CD4-positive, alpha-beta T cell treated with Interleukin-21 for 1 hour (primary cell): ENCODE measurements at regions not wholly inside any gene's neighbourhood (a gene's known extent, or its start where the extent isn't known, plus 50 kb on each side); places are given as distances from the start of the nearest gene placed in this dataset.

Experiments
- DNase-seq: peaks from one replicate; pipeline ENCODE4 v3.0.0-alpha.2; 2020

DNA sequence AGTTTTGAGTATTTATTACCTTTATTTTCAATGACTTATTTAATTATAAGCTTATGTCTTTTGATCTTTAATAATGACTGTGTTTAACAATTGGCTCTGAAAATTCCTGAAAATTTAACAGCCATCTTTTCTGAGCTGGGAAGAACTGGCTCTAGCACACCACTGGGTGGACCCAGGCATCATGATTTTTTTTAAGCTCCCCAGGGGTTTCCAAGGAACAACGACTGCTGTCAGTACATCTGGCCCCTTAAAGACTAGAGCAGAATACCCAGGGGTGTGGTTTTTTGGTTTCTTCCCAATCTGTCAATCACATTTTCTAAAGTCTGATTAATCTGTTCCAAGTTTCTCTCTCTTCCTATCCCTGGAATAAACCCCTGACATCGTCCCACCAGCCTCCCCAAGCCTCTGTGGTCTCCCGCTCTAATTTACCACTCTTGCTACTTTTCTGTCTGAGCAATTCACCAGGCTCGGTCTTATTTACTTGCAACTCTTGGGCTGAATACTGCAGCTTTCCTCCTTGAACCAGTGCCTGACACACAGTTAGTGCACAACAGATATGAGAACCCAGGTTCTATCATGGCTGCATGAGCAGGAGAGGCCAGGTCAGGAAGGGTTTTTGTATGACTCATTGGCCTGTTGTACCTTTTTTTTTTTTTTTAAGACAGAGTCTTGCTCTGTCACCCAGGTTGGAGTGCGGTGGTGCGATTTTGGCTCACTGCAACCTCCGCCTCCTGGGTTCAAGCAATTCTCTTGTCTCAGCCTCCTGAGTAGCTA, 321.9 kb downstream of the ZSWIM6 start:
- no peak for DNase-seq

DNA sequence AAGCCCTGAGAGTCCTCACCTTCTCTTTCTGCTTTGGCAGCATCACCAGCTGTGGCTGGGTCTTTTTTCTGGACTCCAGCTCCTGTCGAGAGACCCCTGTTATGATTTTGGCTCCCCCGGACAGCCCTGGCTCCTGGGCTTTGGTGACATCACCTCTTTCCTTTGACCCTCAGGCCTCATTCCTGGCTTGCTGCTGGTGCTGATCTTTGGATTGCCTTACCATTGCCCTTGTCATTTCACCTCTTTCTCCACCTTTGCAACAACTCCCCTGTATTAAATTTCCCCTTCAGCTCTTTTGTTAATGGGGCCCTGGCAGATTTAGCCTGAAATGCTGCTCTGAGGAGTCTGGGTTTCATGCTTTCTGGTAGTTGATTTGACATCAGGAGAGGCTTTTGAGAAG, 322.8 kb downstream of the ZSWIM6 start:
- no peak for DNase-seq

DNA sequence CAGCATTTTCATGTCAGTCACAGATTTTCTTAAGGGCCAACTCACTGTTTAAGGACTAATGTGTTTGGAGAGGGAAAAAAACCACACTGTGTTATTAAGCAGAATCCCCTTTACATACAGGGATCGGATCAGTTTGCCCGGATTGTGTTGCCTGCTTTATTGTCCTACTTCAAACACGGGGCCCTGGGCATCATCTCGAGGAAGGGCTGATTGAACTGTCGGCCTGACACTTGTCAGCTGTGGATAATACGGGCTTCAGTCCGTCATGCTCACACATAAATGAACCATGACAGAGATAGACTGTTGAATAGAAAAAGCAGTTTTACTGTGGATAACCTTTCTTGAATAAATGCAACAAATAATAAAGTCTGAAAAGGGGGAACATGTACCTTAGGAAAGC, 325.0 kb downstream of the ZSWIM6 start:
- DNase-seq: no peak

DNA sequence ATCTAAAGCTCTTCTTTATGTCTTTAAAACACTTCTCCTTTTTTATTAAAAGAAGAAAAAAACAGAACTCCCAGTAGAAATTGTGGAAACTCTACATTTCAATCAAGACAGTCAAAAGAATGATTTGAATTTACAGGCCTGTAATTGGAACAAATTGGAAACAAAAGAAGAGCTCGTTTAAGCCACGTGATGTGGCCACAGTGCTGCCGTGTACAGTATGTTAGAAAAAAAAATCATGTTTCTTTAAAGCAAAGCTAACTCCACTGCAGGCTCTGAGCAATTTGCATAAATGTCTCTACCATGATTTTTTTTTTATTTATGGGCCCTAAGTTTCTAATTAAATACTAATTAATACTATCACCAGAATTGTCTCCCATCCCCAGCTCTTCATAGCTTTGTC, 325.6 kb downstream of the ZSWIM6 start:
- DNase-seq: no peak

DNA sequence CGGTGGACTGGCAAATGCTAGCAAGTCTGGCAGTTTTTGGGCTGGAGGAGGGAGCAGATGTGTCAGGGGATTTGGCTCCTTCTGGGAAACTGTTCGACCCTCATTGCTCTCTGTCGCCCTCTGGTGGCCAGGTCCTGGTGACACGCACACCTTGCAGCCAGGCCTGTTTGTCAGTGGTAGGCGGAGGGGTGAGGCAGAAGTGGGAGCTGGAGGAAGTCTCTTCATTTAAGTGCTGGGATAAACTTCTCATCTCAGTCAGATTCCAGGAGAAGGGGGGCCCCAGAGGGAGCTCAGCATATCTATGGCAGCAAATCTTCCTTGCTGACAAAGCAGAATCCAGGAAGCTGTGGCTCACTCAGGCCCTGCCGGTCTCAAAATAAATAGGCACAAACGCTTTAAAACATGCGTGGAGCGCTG, 326.5 kb downstream of the ZSWIM6 start:
- peak; percentile 69 for DNase-seq

DNA sequence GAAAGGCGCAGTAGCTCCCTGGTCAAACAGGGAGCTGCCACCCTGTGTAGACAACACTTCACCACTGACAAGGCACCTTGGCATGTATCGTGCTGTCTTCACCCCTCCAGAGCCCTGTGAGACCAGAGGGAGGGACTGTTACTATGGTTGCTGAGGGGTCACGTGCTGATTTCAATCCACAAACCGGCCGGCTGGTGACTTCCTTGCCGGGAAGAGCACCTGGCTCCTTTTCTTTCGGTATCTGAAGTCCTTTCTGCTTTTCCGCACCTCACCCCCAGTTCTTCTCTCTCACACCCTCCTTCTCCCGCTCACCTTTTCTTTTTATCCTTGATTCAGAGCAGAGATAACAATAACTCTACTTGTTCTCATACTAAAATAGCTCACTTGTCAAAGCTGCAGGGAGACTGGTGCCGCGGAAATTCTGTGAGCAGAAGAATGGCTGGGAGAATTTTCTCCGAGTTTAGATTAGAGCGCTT, 327.2 kb downstream of the ZSWIM6 start:
- DNase-seq: no peak

DNA sequence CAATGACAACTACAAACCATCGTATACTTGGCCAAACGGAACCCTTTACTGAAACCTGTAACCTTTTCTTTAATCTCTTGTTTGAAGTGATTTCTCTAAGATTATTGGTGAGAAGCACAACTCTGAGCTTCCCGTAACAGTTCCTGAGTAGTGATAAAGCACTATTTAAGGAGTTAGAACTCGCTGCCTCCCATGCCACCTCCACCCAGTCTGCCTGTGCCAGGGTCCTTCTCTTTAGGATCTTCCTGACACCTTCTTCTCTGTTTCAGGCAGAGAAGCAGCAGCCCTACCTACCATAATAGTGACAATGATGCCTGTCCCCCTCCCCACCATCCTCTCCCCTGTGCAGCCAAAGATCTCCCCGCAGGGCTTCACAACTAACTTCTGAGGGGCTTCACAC, 330.6 kb downstream of the ZSWIM6 start:
- no peak for DNase-seq

DNA sequence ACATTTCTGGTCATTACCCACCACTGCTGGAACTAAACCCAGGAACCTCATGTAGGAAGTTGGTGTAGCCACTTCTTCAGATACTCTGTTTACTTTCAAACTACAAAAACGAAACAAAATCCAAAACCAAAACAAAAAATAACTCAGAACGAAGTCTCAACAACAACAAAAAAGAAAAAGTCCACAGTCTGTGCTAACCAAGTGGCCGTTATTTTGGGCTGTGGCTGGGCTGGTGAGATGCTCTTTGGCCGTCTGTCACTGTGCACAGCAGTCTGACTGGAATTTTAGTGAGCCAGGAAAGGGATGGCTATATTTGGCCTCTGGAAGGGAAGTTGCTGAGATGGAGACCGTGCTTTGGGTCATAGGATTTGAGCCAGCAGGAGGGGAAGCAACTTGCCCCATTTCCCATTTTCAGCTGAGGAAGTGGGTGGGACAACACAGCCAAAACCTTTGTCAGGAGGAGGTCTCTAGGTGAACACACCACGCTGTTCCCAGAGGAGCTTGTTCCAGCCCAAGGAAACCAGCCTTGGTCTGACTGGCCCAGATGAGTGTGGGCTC, 334.1 kb downstream of the ZSWIM6 start:
- no peak for DNase-seq

DNA sequence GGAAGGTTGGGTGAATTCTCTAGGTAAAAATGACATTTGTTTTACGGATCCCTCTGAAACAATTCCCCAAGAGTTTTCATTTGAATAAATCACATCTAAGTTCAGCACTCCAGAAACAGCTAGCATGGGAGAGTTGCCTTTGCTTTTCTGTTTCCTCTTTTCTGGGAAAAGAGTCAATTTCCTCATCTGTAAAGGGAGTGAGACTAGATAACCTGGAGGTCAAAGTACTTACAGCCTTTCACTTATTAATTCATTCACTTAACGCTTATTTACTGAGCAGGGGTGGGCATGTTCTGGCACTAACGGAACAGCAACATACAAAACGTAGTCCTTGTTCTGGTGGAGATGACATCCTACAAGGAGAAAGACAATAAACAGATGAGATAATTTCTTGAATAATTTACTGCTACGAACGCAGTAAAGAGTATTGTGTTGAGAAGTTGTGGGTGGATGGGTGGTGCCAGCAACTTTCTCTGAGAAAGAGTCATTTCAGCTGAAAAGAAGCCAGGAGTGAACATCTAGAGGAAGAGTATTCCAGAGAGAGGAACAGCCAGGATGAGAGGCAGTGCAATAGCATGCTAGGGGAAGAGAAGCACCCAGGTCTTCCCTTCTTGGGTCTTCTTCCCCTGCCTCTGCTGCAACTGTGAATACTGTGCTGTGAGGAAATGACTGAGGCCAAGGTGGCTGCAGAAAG, 335.6 kb downstream of the ZSWIM6 start:
- no peak for DNase-seq

DNA sequence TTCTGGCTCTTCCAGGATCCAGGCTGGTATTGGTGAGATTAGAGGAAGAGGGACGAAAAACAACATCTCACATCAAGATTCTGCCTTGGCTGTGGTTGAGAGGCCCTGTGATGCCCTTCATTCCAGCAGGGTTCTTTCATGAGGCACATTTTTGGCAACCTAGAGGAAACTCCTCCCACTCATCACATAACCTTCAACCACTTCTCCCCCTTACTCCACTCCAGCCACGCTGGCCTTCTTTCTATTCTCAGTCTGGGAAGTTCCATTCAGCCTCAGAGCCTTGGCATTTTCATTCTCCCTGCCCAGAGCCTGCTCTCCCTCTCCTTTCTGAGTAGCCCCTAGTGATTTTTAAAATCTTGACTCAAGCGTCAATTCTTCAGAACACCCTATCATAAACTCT, 337.5 kb downstream of the ZSWIM6 start:
- no peak for DNase-seq

DNA sequence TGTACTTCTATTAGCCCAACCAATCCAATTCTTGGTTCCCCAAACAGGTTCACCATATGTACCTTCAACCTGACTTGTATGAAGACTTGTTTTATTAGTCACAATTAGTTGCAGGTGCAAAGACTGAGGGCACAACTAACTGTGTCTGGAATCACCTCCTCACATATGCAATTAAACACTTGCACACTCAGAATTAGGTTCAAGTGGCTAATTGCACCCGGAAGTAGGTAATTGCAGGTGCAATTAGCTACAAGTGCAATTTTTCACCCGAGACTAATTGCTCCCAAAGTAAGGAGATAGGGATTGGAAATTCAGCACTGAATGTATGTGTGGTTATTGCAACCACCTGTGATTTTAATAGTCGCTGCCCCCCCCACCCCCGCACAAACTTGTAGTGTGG, 338.9 kb downstream of the ZSWIM6 start:
- no peak for DNase-seq

DNA sequence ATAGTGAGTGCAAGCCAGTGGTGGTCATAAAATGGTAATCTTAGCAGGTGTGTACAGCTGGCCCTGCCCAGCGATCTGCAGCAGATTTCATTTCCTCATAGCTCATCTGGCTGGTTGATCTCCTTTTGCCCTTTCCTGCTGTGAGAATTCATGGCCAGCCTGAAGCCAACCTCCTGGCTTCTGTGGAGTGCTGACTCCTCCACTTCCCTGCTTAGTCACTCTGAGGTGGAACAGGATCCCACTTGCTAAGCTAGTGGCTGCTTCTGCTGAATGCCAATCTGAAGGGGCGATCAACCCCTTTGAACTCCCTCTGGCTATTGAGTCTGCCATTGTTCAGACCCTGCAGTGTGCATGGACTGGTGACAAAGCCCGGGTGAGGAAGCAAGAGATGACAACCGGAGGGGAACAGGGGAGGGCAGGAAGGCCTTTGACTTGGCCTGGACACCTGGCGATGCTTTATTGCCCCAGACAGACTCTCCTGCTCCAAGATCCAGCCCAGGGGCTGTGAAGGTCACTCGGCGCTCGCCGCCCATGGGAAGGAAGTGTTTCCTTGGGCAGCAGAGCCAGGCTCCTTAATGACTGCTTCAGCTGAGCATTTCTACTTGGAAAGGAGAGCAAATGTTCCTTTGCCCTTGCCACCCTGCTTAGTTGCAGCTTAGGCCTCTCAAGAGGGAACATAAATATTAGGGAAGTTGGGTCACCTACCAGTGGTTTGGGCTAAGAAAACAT, 341.1 kb downstream of the ZSWIM6 start:
- DNase-seq: no peak

DNA sequence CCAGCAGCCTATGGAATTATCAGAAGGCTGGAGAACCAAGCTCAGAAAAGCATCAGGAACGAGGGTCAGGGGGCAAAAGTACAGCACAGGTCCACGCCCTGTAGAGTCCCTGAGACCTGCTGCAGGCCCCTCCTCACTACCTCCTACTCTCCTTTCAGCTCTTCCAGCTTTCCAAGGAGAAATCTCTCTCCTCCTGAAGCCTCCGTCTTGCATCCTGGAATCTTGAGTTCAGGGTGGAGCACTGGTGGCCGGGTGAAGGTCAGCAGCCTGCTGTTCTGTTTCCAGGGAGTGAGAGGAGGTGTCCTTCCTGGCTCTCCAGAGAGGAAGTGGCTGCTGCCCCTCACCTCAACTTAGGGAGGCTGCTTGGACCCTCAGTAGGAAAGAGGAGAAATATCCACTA, 342.3 kb downstream of the ZSWIM6 start:
- DNase-seq: no peak

DNA sequence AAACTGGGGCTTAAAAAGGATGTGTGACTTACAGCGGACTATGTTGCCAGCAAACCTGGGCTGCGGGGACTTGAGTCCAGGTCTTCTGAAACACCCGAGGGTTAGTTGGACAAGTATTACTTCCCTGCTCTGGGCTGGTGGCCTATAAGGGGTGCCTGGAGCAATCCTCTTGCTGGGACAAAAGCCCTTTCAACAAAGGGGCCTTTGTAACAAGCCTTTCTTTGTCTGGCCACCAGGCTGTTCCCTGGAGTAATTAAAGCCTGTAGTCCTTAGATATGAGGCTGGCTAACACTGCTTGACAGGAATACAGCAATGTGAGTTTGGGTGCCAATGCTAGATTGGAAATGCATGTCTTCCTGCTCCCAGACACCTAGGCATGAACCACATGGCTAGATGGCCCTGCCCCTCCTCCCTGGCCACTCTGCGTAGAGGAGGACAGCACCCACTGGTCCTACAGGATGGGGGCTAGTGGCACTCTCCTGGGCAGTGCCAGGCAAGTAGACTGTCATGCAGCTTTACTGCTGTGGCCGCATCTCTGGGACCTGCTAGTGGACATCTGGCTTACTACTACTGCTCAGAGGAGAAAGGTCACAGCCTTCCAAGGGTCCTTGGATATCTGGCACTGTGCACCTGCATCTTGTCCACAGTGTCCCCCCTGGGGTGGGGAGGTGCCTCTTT, 343.1 kb downstream of the ZSWIM6 start:
- no peak for DNase-seq

DNA sequence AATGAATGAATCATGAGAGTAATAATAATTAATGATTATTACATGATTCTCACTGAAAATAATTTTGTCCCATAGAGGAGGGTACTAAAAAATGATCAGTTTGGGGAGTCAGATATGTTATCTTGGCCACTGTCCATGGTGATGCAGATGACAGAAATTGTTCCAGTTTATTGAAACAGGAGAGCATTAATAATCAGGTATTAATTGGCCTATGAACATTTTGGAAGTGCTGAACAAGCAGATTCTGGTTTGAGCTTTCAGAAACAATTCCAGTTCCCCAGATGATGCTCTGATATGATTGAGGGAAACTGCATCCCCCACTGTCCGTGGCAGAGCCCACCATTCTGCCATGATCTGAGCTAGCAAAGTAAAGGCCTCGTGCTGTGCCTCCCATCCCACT, 345.2 kb downstream of the ZSWIM6 start:
- DNase-seq: no peak

DNA sequence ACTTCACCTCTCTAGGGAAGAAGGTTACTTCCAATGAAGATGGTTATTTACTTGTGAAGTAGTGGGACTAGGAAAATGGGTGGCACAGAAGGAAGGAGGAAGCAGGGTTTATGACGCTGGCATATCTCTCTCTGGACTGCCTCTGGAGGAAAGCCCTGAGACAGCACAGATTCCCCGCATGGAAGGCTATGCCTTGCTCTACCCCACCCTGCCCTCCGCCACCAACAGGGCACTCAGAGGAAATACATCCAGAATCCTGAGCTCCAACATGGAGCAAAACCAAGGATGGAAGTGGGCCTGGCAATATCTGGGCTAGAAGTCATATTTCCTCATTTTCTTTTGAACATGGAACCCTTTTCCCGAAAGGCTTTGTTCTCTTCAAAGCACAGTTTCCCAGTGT, 346.9 kb downstream of the ZSWIM6 start:
- no peak for DNase-seq

DNA sequence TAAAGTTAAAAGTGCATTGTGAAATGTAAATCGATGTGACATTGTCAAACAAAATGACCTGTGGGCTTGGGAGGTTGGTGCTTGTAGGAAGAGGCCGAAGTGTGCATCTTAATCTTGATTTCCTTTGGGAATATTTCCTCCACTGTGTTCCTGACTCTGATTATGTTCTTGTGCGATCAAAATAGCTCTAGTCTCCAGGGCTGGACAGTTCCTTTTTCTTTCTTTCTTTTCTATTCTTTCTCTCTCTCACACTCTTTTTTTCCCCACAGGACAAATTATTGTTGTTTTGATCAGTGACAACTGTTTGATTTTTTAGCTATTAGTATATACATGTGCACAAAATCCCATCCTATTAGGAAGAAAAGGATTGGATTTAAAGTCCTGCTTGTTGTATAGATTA, 347.5 kb downstream of the ZSWIM6 start:
- no peak for DNase-seq

DNA sequence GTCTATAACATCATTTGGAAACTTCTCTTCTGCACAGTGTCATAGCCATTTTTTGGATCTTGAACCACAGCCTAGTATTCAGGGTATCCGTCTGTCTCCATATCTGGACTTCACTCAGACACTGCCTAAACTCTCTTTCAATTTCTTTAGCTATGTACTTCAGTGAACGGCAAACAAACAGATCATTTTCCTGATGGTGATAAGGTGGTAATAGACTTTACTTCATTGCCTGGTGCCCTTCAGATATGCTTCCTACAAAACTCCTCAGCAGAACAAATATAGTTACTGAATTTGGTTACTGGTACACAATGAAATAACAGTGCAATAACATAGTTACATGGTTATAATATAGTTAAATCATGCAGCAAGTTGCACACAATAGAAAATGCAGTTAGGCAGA, 348.2 kb downstream of the ZSWIM6 start:
- no peak for DNase-seq

DNA sequence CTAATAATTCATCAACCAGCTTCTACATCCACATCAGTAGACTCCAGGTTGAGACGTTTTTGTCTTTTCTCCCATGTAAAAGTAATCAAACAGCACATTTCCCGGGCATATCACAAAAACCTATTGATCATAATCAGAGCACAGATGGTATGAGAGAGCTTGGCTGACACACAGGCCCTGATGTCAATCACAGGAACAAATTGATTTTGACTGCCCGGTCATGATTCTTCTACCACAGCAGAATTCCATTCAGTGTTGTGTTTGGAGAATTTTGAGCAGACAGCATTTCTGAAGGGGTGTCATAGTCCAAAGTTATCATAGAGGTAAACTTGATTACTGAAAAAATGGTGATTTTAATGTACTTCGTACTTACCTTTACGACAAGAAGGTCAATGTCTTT, 351.1 kb downstream of the ZSWIM6 start:
- DNase-seq: no peak

DNA sequence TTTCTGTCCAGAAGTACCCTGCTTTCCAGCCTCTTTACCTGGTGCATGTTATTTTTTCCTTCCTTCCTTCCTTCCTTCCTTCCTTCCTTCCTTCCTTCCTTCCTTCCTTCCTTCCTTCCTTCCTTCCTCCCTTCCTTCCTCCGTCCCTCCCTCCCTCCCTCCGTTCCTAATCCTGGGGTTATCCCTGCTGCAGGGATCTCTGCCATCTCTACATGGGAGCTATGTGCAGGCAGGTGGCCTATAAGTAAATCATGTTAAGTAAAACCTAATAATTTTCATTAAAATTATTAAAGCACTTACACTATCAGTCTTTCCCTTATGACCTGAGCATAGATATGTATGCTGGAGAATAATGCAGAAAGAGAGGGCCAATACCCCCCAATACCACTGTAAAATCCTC, 351.9 kb downstream of the ZSWIM6 start:
- DNase-seq: no peak

DNA sequence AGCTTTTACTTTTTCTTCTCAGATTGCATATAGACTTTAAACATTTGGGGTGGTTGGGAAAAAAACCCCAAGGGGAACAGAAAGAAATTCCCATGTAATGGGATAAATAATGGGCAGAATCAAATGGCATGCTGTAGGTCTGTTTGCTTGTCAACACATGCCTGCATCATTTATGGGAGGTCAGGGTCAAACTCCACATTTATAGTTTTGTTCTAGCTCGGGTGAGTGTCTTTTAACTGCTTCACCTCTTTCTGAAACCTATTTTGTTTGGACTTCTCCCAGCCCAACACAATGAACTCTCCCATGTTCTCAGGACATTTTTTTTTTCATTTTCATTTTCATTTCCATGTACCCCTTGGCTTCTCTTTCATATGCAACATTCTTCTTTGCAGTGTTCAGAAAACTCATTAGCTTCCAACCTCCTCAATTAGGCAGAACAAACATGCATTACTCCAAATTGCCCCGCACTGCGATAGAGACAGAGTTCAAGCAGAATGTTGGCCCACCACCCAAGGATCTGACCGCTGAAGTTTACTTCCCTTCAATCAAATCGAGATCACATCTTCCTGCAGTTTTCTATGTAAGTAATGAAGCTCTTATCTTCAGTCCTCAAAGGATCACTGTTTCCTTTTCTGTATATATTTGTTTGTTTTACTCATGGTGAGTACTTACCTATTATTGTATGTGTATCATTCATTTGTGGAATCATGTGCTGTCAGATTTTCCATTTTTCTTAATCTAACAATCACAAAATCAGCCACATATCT, 354.6 kb downstream of the ZSWIM6 start:
- no peak for DNase-seq

DNA sequence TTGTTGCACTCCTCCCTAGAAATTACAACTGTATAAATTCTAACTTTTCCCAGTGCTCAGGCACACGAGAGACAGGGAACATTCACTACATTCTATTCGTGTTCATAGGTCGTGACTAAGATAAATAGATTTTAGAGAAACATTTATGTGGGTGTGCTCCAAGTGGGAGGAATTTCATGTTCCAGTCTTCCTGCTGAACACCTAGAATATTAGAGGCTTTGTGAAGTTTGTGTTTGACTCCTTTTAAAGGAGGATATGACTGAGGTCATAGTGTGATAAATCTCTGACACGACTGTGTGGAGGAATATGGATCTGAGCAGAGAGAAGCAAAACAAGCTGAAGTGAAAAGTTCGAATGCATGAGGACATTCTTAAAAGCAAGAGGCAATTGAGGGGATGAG, 355.3 kb downstream of the ZSWIM6 start:
- no peak for DNase-seq
